ENCODE measurements at regions not wholly inside any gene's neighbourhood (a gene's known extent, or its start where the extent isn't known, plus 50 kb on each side); places are given as distances from the start of the nearest gene placed in this dataset.
A peak's percentile ranks its signal among the peaks of the same experiment; 100 is the strongest.
"Not testable (repeated sequence)": the region's sequence is repeated elsewhere in the genome, so short reads cannot be mapped to it uniquely, and the experiment has no call there.

DNA sequence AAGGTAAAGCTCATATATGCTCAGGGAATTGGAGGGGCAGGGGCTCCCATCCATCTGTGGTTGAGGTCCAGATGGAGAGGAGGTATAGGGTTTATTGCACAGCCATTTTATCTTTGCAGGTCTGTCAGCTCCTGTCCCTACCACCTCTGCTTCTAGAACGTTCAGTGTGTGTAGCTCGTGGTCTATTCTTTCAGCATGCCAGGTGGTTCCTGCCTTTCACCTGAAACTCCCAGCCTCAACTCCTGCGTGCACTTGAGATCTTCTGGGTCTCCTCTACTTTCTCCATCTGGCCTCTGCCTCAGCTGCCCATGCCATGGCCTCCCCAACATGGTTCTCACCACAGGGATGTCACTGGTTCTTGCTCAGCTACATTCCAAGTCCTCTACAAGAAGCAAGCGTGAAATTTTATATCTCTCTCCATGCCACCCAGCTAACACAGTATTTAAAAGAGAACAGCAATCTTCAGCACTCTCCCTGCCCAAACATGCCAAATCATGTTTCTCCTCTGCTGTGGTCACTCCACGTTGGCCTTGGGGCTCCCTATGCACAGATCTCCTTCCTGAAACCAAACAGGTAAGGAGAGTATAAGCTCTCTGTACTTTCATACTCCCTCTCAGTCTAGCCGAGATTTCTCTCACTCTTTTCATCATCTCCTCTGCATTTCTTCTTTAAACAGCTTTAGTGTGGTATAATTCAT lies 157.8 kb upstream of the TRPC6 start:
- DNase-seq (ENCODE audit: low spot score): peak; percentile 47

- DNase-seq (ENCODE audit: low spot score): no peak
These were observed 157.3 kb upstream of the TRPC6 start for GRCh38 chr11:101741061-101741460.

- DNase-seq (ENCODE audit: low spot score): no peak
These were observed 154.6 kb upstream of the TRPC6 start for GRCh38 chr11:101738452-101738851.

DNA sequence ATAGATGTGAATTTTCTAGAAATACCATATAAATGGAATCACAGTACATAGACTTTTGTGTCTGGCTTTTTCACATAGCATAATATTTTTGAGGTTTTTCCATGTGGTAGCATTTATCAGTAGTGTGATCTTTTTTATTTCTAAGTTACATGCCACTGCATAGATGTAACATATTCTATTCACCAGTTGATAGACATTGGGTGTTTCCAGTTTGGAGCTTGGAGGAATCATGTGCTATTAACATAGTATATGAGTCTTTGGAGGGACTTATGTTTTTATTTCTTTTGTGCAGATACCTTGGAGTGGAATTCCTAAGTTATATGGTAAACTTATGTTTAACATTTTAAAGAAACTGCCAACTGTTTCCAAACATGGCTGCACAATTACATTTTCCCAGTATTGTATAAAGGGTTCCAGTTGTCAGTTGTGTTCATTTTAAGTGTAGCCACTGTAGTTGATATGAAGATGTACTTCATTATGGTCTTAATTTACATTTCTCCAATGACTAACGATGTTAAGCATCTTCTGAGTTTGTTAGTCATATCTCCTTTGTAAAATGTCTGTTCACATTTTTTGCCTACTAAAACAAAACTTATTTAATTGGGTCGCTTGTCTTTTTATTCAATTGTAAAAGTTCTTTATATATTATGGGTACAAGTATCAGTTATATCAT lies 145.7 kb upstream of the TRPC6 start:
- DNase-seq (ENCODE audit: low spot score): no peak

- no peak for DNase-seq (ENCODE audit: low spot score)
These were observed 143.6 kb upstream of the TRPC6 start for GRCh38 chr11:101727451-101727850.

- no peak for DNase-seq (ENCODE audit: low spot score)
These were observed 143.2 kb upstream of the TRPC6 start for GRCh38 chr11:101726988-101727387.

GRCh38 chr11:101723371-101723770 lies 139.6 kb upstream of the TRPC6 start:
- no peak for DNase-seq (ENCODE audit: low spot score)

DNA sequence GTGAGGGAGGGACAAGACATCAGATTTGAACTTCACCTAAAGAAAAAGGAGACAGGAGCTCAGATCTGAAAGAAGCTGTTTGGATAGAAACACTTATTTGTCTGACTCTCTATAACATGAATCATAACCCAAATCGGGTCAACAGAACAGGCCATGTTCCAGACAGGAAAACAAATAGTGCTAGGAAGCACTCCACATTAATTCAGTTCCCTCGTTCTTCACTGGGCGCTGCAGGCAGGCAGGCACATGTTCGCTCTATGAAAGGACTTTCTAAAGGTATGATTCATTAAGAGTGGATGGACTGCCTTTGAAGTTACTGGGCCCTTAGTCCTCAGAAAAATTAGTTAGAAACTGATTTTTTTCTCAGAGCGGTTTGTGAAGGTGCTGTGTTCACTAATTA lies 137.5 kb upstream of the TRPC6 start:
- DNase-seq (ENCODE audit: low spot score): peak; percentile 52

DNA sequence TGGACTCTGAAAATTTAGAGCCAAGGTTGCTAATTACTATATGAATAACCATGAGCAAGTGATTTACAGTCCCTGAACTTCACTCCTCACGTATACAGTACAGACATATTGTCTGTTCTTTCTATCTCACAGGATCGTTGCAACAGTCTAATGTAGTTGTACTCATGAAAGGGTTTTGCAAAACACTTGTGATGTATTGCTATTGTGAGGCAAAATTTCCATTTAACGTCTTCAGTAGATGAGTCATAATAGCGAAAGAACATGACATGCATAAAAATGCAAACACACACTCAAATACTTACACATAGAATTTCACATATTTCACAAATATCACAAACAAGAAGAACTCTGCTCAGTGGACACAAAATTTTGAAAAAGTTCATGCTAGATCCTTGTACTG lies 134.6 kb upstream of the TRPC6 start:
- no peak for DNase-seq (ENCODE audit: low spot score)

DNA sequence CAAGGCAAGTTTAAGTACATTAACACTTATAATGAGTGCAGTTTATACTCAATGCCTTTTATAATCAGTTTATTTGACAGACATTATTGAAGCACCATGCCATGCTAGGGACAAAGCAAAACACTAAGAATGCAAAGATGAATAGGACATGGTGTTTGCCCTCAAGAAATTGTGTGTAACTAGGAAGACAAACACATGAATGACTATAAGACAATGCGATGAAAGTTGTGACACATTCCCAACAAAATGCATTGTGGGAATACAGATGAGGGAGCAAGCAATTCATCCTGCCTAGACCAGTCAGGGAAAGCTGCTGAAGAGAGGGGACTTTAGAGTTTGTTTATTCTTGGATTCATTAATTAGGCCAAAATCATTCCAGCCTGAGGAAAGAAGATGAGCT lies 133.8 kb upstream of the TRPC6 start:
- no peak for DNase-seq (ENCODE audit: low spot score)

DNA sequence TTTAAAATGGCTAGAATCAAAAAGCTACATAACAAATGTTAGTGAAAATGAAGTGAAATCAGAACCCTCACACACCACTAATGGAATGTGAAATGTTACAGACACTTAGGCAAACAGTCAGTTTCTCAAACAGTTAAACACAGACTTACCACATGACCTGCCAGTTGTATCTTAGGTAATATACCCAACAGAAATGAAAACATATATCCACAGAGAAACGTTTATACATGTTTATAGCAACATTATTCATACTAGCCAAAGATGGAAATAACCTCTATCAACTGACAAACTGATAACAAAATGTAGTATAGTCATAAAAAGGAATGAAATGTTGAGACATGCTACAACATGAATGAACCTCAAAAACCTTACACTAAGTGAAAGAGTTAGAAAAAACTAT lies 131.5 kb upstream of the TRPC6 start:
- no peak for DNase-seq (ENCODE audit: low spot score)

DNA sequence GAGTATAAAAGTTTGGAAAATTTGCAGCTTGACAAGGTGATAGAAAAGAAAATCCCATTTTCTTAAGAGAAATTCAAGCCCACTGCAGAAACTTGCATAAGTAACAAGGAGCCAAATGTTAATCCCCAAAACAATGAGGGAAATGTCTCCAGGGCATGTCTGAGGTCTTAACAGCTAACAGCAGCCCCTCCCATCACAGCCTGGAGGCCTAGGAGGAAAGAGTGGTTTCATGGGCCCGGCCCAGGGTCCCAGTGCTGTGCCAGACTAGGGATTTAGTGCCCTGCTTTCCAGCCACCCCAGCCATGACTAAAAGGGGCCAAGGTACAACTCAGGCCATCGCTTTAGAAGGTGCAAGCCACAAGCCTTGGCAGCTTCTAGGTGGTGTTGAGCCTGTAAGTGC lies 123.7 kb upstream of the TRPC6 start:
- DNase-seq (ENCODE audit: low spot score): no peak

- no peak for DNase-seq (ENCODE audit: low spot score)
These were observed 122.7 kb upstream of the TRPC6 start for GRCh38 chr11:101706541-101706940.

GRCh38 chr11:101705972-101706371 lies 122.2 kb upstream of the TRPC6 start:
- no peak for DNase-seq (ENCODE audit: low spot score)

GRCh38 chr11:101694869-101695268 lies 111.1 kb upstream of the TRPC6 start:
- DNase-seq (ENCODE audit: low spot score): not testable (repeated sequence)

DNA sequence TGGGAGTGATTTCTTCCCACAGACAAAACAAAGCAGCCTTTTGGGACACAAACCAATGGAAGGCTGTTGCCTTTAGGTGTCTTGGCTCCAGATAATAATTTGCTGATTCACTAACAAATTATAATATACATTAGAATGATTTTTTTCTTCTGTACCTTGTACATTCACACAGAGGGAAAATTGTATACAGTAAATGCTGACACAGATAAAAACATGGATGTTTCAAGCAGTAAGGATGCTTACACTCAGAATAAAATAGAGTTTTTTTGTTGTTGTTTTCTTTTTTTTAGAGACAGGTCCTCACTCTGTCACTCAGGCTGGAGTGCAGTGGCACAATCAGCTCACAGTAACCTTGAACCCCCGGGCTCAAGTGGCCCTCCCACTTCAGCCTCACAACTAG lies 109.2 kb upstream of the TRPC6 start:
- no peak for DNase-seq (ENCODE audit: low spot score)

DNA sequence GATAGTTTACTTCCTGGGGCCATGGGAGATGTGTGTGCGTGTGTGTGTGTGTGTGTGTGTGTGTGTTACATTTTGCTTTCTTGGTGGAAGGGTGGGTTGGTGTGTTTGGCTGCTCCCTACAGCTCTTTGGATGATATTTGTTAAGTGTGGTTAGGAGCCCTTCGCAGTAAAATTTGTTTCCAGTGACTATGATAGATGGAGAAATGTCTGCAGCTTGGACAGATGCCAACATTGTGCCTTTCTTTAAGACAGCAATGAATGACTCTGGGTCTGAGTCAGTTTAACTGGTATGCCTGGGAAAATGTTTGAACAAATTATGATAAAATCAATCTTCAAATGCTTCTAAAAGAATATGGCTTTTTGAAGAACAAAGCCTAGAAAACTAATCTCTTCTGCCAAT lies 102.7 kb upstream of the TRPC6 start:
- DNase-seq (ENCODE audit: low spot score): peak; percentile 57

DNA sequence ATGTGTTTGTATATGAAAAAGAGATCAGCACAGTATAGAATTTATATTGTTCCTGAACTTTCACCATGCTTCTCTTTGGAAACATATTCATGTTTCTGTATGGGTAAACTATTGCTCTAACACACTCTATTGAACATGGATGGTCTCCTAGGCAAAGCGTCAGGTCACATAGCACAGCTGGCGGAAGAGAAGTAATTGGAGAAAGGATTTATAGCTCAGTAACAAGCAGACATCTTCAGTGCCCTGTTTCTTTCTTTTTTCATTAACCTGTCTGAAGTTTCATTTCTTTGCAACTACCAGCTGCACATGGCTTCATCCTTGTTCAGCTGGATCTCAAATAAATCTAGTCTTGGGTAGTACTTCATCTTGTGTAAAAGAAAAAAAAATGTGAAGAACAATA lies 84.4 kb upstream of the TRPC6 start:
- no peak for DNase-seq (ENCODE audit: low spot score)

DNA sequence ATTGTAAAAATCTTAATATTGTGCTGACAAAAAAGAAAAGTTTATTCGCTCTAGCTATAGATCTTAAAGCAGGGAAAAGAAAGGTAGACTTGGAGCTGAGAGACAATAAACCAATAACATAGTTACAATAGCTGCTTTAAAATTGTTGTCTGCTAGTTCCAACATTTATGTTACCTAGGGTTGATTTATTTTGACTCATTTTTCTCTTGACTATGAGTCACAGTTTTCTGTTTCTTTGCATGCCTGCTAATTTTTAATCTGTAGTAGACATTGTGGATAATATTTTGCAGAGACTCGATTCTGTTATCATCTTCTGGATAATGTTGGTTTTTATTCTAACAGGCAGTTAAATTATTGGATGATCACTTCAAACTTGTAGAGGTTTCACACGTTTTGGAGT lies 83.1 kb upstream of the TRPC6 start:
- DNase-seq (ENCODE audit: low spot score): no peak

DNA sequence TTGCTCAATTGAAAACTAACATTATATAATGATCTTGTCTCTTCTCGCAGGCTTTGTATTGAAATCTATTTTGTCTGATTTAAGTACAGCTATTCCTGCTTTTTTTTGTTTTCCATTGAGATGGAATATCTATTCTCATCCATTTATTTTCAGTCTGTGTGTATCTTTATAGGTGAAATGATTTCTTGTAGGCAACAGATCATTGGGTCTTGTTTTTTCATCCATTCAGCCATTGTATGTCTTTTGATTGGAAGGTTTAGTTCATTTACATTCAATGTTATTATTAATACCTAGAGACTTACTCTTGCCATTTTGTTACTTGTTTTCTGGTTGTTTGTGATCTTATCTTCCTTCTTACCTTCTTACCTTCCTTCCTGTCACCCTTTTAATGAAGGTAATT lies 77.8 kb upstream of the TRPC6 start:
- DNase-seq (ENCODE audit: low spot score): no peak

Measured in ureter (tissue), 1 donor.